SK-MEL-5 (cell line): ENCODE measurements at regions not wholly inside any gene's neighbourhood (a gene's known extent, or its start where the extent isn't known, plus 50 kb on each side); places are given as distances from the start of the nearest gene placed in this dataset.
A peak's percentile ranks its signal among the peaks of the same experiment; 100 is the strongest.

ENCODE experiments used
- DNase-seq: peaks from one replicate; pipeline ENCODE4 v3.0.0-alpha.2; 2016; ENCODE audit warnings: low read depth, low spot score
- in situ Hi-C: cut with HindIII; loops from 2 replicates; pipeline ENCODE4 v1.10.0; 2016; ENCODE audit warnings: low sequenced_read_pairs, high pct_unique_total_duplicates, low pct_unique_long_range_greater_than_20kb

GRCh38 chr18:45166341-45166835, 448.9 kb upstream of the SLC14A2 start:
- DNase-seq, result no peak
- in situ Hi-C loops, result no loop called here

- DNase-seq, result no peak
- in situ Hi-C loops, result no loop called here
Measured at GRCh38 chr18:45166836-45167551, 448.3 kb upstream of the SLC14A2 start.

- in situ Hi-C loops, result no loop called here
- DNase-seq, result no peak
Measured at GRCh38 chr18:45167631-45168280, 447.5 kb upstream of the SLC14A2 start.

GRCh38 chr18:45168866-45169600, 446.2 kb upstream of the SLC14A2 start:
- DNase-seq, result peak; percentile 3
- in situ Hi-C loops, result no loop called here

GRCh38 chr18:45169610-45170009, 445.7 kb upstream of the SLC14A2 start:
- peak; percentile 44 for DNase-seq
- in situ Hi-C loops, result no loop called here

- DNase-seq, result no peak
- in situ Hi-C loops, result no loop called here
Measured at GRCh38 chr18:45171679-45172191, 443.5 kb upstream of the SLC14A2 start.

- in situ Hi-C loops, result no loop called here
- DNase-seq, result no peak
Measured at GRCh38 chr18:45173327-45173726, 441.9 kb upstream of the SLC14A2 start.

GRCh38 chr18:45173799-45174519, 441.3 kb upstream of the SLC14A2 start:
- DNase-seq, result no peak
- in situ Hi-C loops, result no loop called here

GRCh38 chr18:45174629-45175136, 440.6 kb upstream of the SLC14A2 start:
- DNase-seq, result no peak
- in situ Hi-C loops, result no loop called here

- DNase-seq, result no peak
- in situ Hi-C loops, result no loop called here
Measured at GRCh38 chr18:45175511-45175910, 439.8 kb upstream of the SLC14A2 start.

GRCh38 chr18:45186832-45187231, 428.4 kb upstream of the SLC14A2 start:
- in situ Hi-C loops, result no loop called here
- no peak for DNase-seq

GRCh38 chr18:45191795-45192194, 423.5 kb upstream of the SLC14A2 start:
- no peak for DNase-seq
- in situ Hi-C loops, result no loop called here

- in situ Hi-C loops, result no loop called here
- peak; percentile 99 for DNase-seq
Measured at GRCh38 chr18:45197526-45197970, 417.7 kb upstream of the SLC14A2 start.

- DNase-seq, result no peak
Measured at GRCh38 chr18:45198526-45198925, 416.8 kb upstream of the SLC14A2 start.

GRCh38 chr18:45201029-45201428, 414.2 kb upstream of the SLC14A2 start:
- in situ Hi-C loops, result loop anchor here (25.0 kb wide), 1 partner anchor 139 kb away; no protein-coding TSS in a partner anchor
- DNase-seq, result no peak

More at GRCh38 chr18:45198526-45198925, 416.8 kb upstream of the SLC14A2 start:
- in situ Hi-C loops, result no loop called here

- no peak for DNase-seq
- in situ Hi-C loops, result loop anchor here (25.0 kb wide), 1 partner anchor 139 kb away; no protein-coding TSS in a partner anchor
Measured at GRCh38 chr18:45201489-45201888, 413.8 kb upstream of the SLC14A2 start.

GRCh38 chr18:45202061-45202460, 413.2 kb upstream of the SLC14A2 start:
- in situ Hi-C loops, result loop anchor here (25.0 kb wide), 1 partner anchor 140 kb away; no protein-coding TSS in a partner anchor
- DNase-seq, result no peak
